ENCODE measurements at regions not wholly inside any gene's neighbourhood (a gene's known extent, or its start where the extent isn't known, plus 50 kb on each side); places are given as distances from the start of the nearest gene placed in this dataset.

- TF ChIP-seq CREB3 (tag; conservative IDR thresholded peaks at IDR 0.05; ENCODE audit: low read depth) = no peak
- TF ChIP-seq RBM34 (IDR thresholded peaks at IDR 0.05; ENCODE audit: borderline replicate concordance, insufficient read depth, low read length) = no peak
- no peak for TF ChIP-seq KDM5B (IDR thresholded peaks at IDR 0.05; ENCODE audit: insufficient replicate concordance, low read depth, low read length)
- TF ChIP-seq PML (IDR thresholded peaks at IDR 0.05; ENCODE audit: low read length) = no peak
- no peak for TF ChIP-seq HLTF (IDR thresholded peaks at IDR 0.05)
- no peak for TF ChIP-seq CHD1 (IDR thresholded peaks at IDR 0.05; ENCODE audit: low read length)
- TF ChIP-seq BDP1 (IDR thresholded peaks at IDR 0.05; ENCODE audit: insufficient read depth, insufficient read length) = no peak
- TF ChIP-seq ZNF431 (CRISPR knock-in tag; IDR thresholded peaks at IDR 0.05) = no peak
- no peak for TF ChIP-seq TEAD2 (tag; IDR thresholded peaks at IDR 0.05)
Observed at GRCh38 chr6:159328052-159328451, 158.9 kb downstream of the FNDC1 start (continued).

GRCh38 chr6:159325476-159325875, 156.3 kb downstream of the FNDC1 start:
- H2AFZ ChIP-seq (ENCODE audit: low read depth, low read length) = no peak overlapping the region
- FAIRE-seq (no peak), DNase-seq (ENCODE audit: extremely low read depth in 1 of 4, low spot score in 3 of 4) (no peak), ATAC-seq (no peak)
- no peak overlapping the region for H3K27ac ChIP-seq (ENCODE audit: extremely low read depth, low read depth, low read length)
- intact Hi-C loops (cut with micrococcal nuclease) = no loop called here
- H3K4me1 ChIP-seq (replicated peaks in 1 of 2; ENCODE audit: control insufficient read depth in 2 of 2, insufficient read depth in 2 of 2, low read length in 2 of 2) = no peaks in the 10 kb centered on the region
- no peak overlapping the region for H3K4me2 ChIP-seq (ENCODE audit: insufficient read depth, low read length)
- ChIA-PET CTCF (ENCODE audit: low intra/inter-chr PET ratio) (no interaction called here), POLR2A (no interaction called here)
- H3K79me2 ChIP-seq (ENCODE audit: control insufficient read depth, insufficient read depth, low read length) = no peaks in the 10 kb centered on the region
- in situ Hi-C loops (cut with MboI) = no loop called here
- H3K9ac ChIP-seq (ENCODE audit: insufficient read depth in 1 of 2, low read depth in 2 of 2, low read length in 2 of 2) = no peak overlapping the region; a peak in 1 of 4 replicates
- peaks cover 5 to 20% of the 10 kb centered on the region in 2 experiments; a peak in 4 of 5 replicates for H3K27me3 ChIP-seq (ENCODE audit: control insufficient read depth in 2 of 2, insufficient read depth in 2 of 2, low read length in 2 of 2)
- H4K20me1 ChIP-seq (replicated peaks; ENCODE audit: control insufficient read depth, insufficient read depth, low read length) = no peaks in the 10 kb centered on the region; the same call in 1 of the 2 replicates
- no peaks in the 10 kb centered on the region for H3K9me3 ChIP-seq (replicated peaks; ENCODE audit: control insufficient read depth, insufficient read depth, low read depth, low read length)
- no TSS peak for BruUV-seq (replicated peaks)
- WGBS (ENCODE audit: insufficient coverage, low coverage, missing lambda C conversion rate) = 0% methylated on average over 9 of the region's 9 CpGs
- no peaks in the 10 kb centered on the region for H3K36me3 ChIP-seq (ENCODE audit: control insufficient read depth, insufficient read depth, low read length)
- no peak overlapping the region for H3K4me3 ChIP-seq
- no peaks in the 10 kb centered on the region for H3K9me1 ChIP-seq (ENCODE audit: control insufficient read depth, insufficient read depth, low read length)
- no peak for TF ChIP-seq PBX2 (CRISPR knock-in tag; IDR thresholded peaks at IDR 0.05; ENCODE audit: low read depth)
- no peak for TF ChIP-seq PBX2 (tag; conservative IDR thresholded peaks at IDR 0.05; ENCODE audit: low read depth)
- no peak for TF ChIP-seq MAFK (IDR thresholded peaks at IDR 0.05; ENCODE audit: low read length)
- TF ChIP-seq MCM5 (IDR thresholded peaks at IDR 0.05; ENCODE audit: low read depth) = no peak
- TF ChIP-seq BCLAF1 (IDR thresholded peaks at IDR 0.05; ENCODE audit: borderline replicate concordance in 1 of 2, control insufficient read depth in 1 of 2, low read depth in 2 of 2, low read length in 1 of 2) = no peak
- TF ChIP-seq GABPB1 (CRISPR knock-in tag; IDR thresholded peaks at IDR 0.05) = no peak
- TF ChIP-seq POLR2AphosphoS2 (IDR thresholded peaks at IDR 0.05; ENCODE audit: low read length) = no peak

All from K562 (cell line).